H1 (cell line): ENCODE measurements at regions not wholly inside any gene's neighbourhood (a gene's known extent, or its start where the extent isn't known, plus 50 kb on each side); places are given as distances from the start of the nearest gene placed in this dataset.

ENCODE experiments used
- CTCF ChIA-PET: fragments of 300-600 bp; sonication (Branson Sonifier 250); formaldehyde crosslinking; loops from one replicate; lab custom pipeline; 2021; ENCODE audit not compliant: partially characterized antibody; lab: Charles Lee
- POLR2A ChIA-PET: fragments of 300-600 bp; sonication (Branson Sonifier 250); formaldehyde crosslinking; loops from one replicate; lab custom pipeline; 2021; ENCODE audit warnings: inconsistent platforms; ENCODE audit not compliant: partially characterized antibody; lab: Charles Lee
- DNase-seq, 2 experiments: peaks; one replicate each; pipeline versions ENCODE4 v3.0.0 to v3.0.0-alpha.2; 2010 to 2022; ENCODE audit warnings: low spot score in 2 of 2, low read depth in 1 of 2, mixed read lengths in 1 of 2
- FAIRE-seq: peaks from 2 replicates; lab custom pipeline; 2011; peaks lifted over from hg19 to GRCh38; lab: Jason Lieb, UNC
- H2AFZ ChIP-seq: 2 replicates; pipeline ENCODE4 v1.8.1; 2012; ENCODE audit warnings: low read length, inconsistent platforms
- H2AK5ac ChIP-seq: 2 replicates; pipeline ENCODE4 v1.6.1; 2013; ENCODE audit warnings: low read depth, low read length
- H2BK120ac ChIP-seq: replicated peaks from 2 replicates; pipeline ENCODE3; 2013; ENCODE audit warnings: low read depth, low read length, inconsistent platforms
- H2BK12ac ChIP-seq: 2 replicates; pipeline ENCODE4 v1.6.1; 2013; ENCODE audit warnings: low read depth, low read length
- H2BK15ac ChIP-seq: 2 replicates; pipeline ENCODE4 v1.6.1; 2013; ENCODE audit warnings: low read length
- H2BK20ac ChIP-seq: 2 replicates; pipeline ENCODE4 v1.6.1; 2013; ENCODE audit warnings: low read length
- H2BK5ac ChIP-seq: 2 replicates; pipeline ENCODE4 v1.6.1; 2013; ENCODE audit warnings: low read depth, low read length
- H3K14ac ChIP-seq: 2 replicates; pipeline ENCODE4 v1.6.1; 2013; ENCODE audit warnings: inconsistent platforms; ENCODE audit not compliant: insufficient read length
- H3K18ac ChIP-seq: 2 replicates; pipeline ENCODE4 v1.6.1; 2013; ENCODE audit warnings: low read length; ENCODE audit errors: extremely low read depth
- H3K23ac ChIP-seq: 2 replicates; pipeline ENCODE4 v1.6.1; 2013; ENCODE audit warnings: inconsistent platforms; ENCODE audit not compliant: insufficient read length
- H3K23me2 ChIP-seq: 2 replicates; pipeline ENCODE4 v1.6.1; 2013; ENCODE audit warnings: low read depth, low read length
- H3K27ac ChIP-seq: 2 replicates; pipeline ENCODE4 v1.6.1; 2011; ENCODE audit warnings: low read depth, low read length, inconsistent platforms
- H3K27me3 ChIP-seq, 4 experiments: replicated peaks in 1 of 4; 1 replicate in 1 of 4; 2 replicates in 3 of 4; pipeline versions ENCODE4 v1.6.1 to v1.8.1; 2011 to 2013; ENCODE audit warnings: low read length in 3 of 4, mild to moderate bottlenecking in 3 of 4, inconsistent platforms in 2 of 4, mixed read lengths in 2 of 4, moderate library complexity in 1 of 4; ENCODE audit not compliant: control insufficient read depth in 3 of 4, insufficient read depth in 3 of 4; ENCODE audit errors: extremely low read depth in 1 of 4
- H3K36me3 ChIP-seq, 4 experiments: 2 replicates each; pipeline versions ENCODE4 v1.6.1 to v1.8.1; 2011 to 2013; ENCODE audit warnings: mild to moderate bottlenecking in 4 of 4, low read length in 3 of 4, moderate library complexity in 2 of 4, control low read depth in 1 of 4, inconsistent platforms in 1 of 4; ENCODE audit not compliant: insufficient read depth in 4 of 4, control insufficient read depth in 2 of 4
- H3K4ac ChIP-seq: replicated peaks from 2 replicates; pipeline ENCODE3; 2013; ENCODE audit warnings: low read length, low read depth, mixed read lengths, inconsistent platforms; ENCODE audit not compliant: insufficient read length
- H3K4me1 ChIP-seq, 4 experiments: replicated peaks in 1 of 4; 1 replicate in 1 of 4; 2 replicates in 3 of 4; pipeline versions ENCODE4 v1.6.1 to v1.8.1; 2011 to 2013; ENCODE audit warnings: low read length in 3 of 4, inconsistent platforms in 2 of 4, mixed read lengths in 1 of 4; ENCODE audit not compliant: insufficient read depth in 4 of 4, control insufficient read depth in 3 of 4
- H3K4me2 ChIP-seq, 2 experiments: 2 replicates each; pipeline versions ENCODE4 v1.6.1 to v1.8.1; 2011 to 2013; ENCODE audit warnings: low read depth in 2 of 2, low read length in 2 of 2, control low read depth in 1 of 2, inconsistent platforms in 1 of 2, mild to moderate bottlenecking in 1 of 2; ENCODE audit not compliant: insufficient read depth in 1 of 2
- H3K4me3 ChIP-seq, 4 experiments: fragments of 200-600, 300-600 bp in 1 of 4; sonication (generic), shearing (Covaris generic), sonication (Bioruptor Twin) in 1 of 4; 2 replicates each; pipeline versions ENCODE4 v1.5.1 to v1.8.1; 2011 to 2016; ENCODE audit warnings: low read length in 4 of 4, low read depth in 3 of 4, control low read depth in 2 of 4, inconsistent platforms in 2 of 4, mild to moderate bottlenecking in 2 of 4, mixed read lengths in 1 of 4, moderate library complexity in 1 of 4; ENCODE audit not compliant: insufficient read depth in 2 of 4; ENCODE audit errors: extremely low read depth in 1 of 4
- H3K56ac ChIP-seq: replicated peaks from 2 replicates; pipeline ENCODE3; 2013; ENCODE audit warnings: low read depth, mild to moderate bottlenecking, mixed read lengths, low read length, inconsistent platforms; ENCODE audit not compliant: insufficient read length
- H3K79me1 ChIP-seq: 2 replicates; pipeline ENCODE4 v1.6.1; 2013; ENCODE audit warnings: low read depth, low read length, control low read depth
- H3K79me2 ChIP-seq, 2 experiments: 2 replicates each; pipeline versions ENCODE4 v1.6.1 to v1.8.1; 2012 to 2013; ENCODE audit warnings: low read length in 2 of 2, mild to moderate bottlenecking in 2 of 2, inconsistent platforms in 1 of 2; ENCODE audit not compliant: insufficient read depth in 2 of 2, control insufficient read depth in 1 of 2
- H3K9ac ChIP-seq, 4 experiments: replicated peaks in 1 of 4; 1 replicate in 1 of 4; 2 replicates in 3 of 4; pipeline versions ENCODE4 v1.6.1 to v1.8.1; 2011 to 2013; ENCODE audit warnings: low read depth in 3 of 4, low read length in 3 of 4, control low read depth in 2 of 4, mild to moderate bottlenecking in 2 of 4, moderate library complexity in 2 of 4, inconsistent platforms in 1 of 4; ENCODE audit errors: extremely low read depth in 1 of 4
- H3K9me3 ChIP-seq, 2 experiments: 2 replicates each; pipeline versions ENCODE4 v1.6.1 to v1.8.1; 2012 to 2013; ENCODE audit warnings: mild to moderate bottlenecking in 2 of 2, moderate library complexity in 2 of 2, control low read depth in 1 of 2, inconsistent platforms in 1 of 2, low read depth in 1 of 2, low read length in 1 of 2, mixed read lengths in 1 of 2; ENCODE audit not compliant: insufficient read depth in 2 of 2
- H4K20me1 ChIP-seq, 2 experiments: replicated peaks in 1 of 2; 2 replicates each; pipeline versions ENCODE3 to v1.8.1; 2011 to 2013; ENCODE audit warnings: inconsistent platforms in 2 of 2, low read length in 2 of 2, mild to moderate bottlenecking in 1 of 2; ENCODE audit not compliant: insufficient read depth in 2 of 2, control insufficient read depth in 1 of 2
- H4K5ac ChIP-seq: 2 replicates; pipeline ENCODE4 v1.6.1; 2013; ENCODE audit warnings: low read length, low read depth, mixed read lengths, inconsistent platforms; ENCODE audit not compliant: insufficient read length
- H4K8ac ChIP-seq: 2 replicates; pipeline ENCODE4 v1.8.0; 2013; ENCODE audit warnings: mild to moderate bottlenecking, moderate library complexity, low read length, inconsistent platforms; ENCODE audit not compliant: insufficient read depth; ENCODE audit errors: extremely low read depth
- H4K91ac ChIP-seq: replicated peaks from 2 replicates; pipeline ENCODE3; 2013; ENCODE audit warnings: low read length, mixed read lengths, inconsistent platforms; ENCODE audit not compliant: insufficient read length
- CHD1 ChIP-seq: IDR thresholded peaks from 2 replicates; pipeline ENCODE4 v1.6.1; 2012; ENCODE audit warnings: low read depth, low read length, improper control_type of control experiment
- CTBP2 ChIP-seq: IDR thresholded peaks from 2 replicates; pipeline ENCODE4 v1.7.0; 2011; ENCODE audit warnings: borderline replicate concordance, mild to moderate bottlenecking, moderate library complexity, mixed read lengths, low read length; ENCODE audit not compliant: insufficient read depth, insufficient read length
- E2F6 ChIP-seq: IDR thresholded peaks from 2 replicates; pipeline ENCODE4 v1.6.1; 2012; ENCODE audit warnings: inconsistent platforms
- EP300 ChIP-seq, 2 experiments: IDR thresholded peaks; 1 replicate in 1 of 2; 2 replicates in 1 of 2; pipeline ENCODE4 v1.6.1; 2011 to 2012; ENCODE audit warnings: low read depth in 2 of 2, low read length in 2 of 2, mild to moderate bottlenecking in 2 of 2, borderline replicate concordance in 1 of 2, inconsistent platforms in 1 of 2, moderate library complexity in 1 of 2
- FOSL1 ChIP-seq: IDR thresholded peaks from 2 replicates; pipeline ENCODE4 v1.6.1; 2011; ENCODE audit warnings: mild to moderate bottlenecking, low read depth, low read length, moderate library complexity; ENCODE audit not compliant: insufficient read depth
- GABPA ChIP-seq: IDR thresholded peaks from 2 replicates; pipeline ENCODE4 v1.6.1; 2011; ENCODE audit warnings: mild to moderate bottlenecking, low read length, moderate library complexity, borderline replicate concordance; ENCODE audit not compliant: insufficient read depth
- KDM1A ChIP-seq: fragments of 200-600, 300-600 bp; sonication (generic); IDR thresholded peaks from 2 replicates; pipeline ENCODE4 v1.7.1; 2016; ENCODE audit warnings: mild to moderate bottlenecking, low read length, borderline replicate concordance
- MAFK ChIP-seq: IDR thresholded peaks from 2 replicates; pipeline ENCODE4 v1.6.1; 2012; ENCODE audit warnings: low read depth, mild to moderate bottlenecking, improper control_type of control experiment, low read length
- RBBP5 ChIP-seq: IDR thresholded peaks from 2 replicates; pipeline ENCODE4 v1.7.1; 2012; ENCODE audit warnings: low read depth, mild to moderate bottlenecking, inconsistent platforms, low read length, moderate library complexity, borderline replicate concordance
- RNF2 ChIP-seq: fragments of 200-900, 300-1000 bp; sonication (generic); IDR thresholded peaks from 2 replicates; pipeline ENCODE4 v1.7.1; 2016; ENCODE audit warnings: borderline replicate concordance, low read depth, mild to moderate bottlenecking, antibody characterized with exemption, low read length; ENCODE audit not compliant: poor library complexity, severe bottlenecking; ENCODE audit errors: missing control alignments
- SIN3A ChIP-seq, 2 experiments: IDR thresholded peaks in 1 of 2; conservative IDR thresholded peaks in 1 of 2; 2 replicates each; pipeline ENCODE4 v1.6.1; 2011 to 2012; ENCODE audit warnings: low read length in 2 of 2, improper control_type of control experiment in 1 of 2, low read depth in 1 of 2, mild to moderate bottlenecking in 1 of 2
- SIRT6 ChIP-seq: IDR thresholded peaks from one replicate; pipeline ENCODE4 v1.7.1; 2012; ENCODE audit warnings: low read length, inconsistent platforms
- SUZ12 ChIP-seq: fragments of 200-600 bp; sonication (generic); IDR thresholded peaks from 2 replicates; pipeline ENCODE4 v1.6.1; 2012; ENCODE audit warnings: mild to moderate bottlenecking, inconsistent platforms, low read length, moderate library complexity, mixed read lengths
- TCF12 ChIP-seq: IDR thresholded peaks from 2 replicates; pipeline ENCODE4 v1.6.1; 2011; ENCODE audit warnings: low read depth, mild to moderate bottlenecking, low read length

- Histone ChIP-seq H2AFZ (no peak overlapping the region), H2BK20ac (no peak overlapping the region), H3K4me3 (no peak overlapping the region), H4K8ac (no peak overlapping the region), H4K20me1 (no peaks in the 10 kb centered on the region), H3K79me2 (no peaks in the 10 kb centered on the region), H3K18ac (no peak overlapping the region), H4K91ac (no peak overlapping the region), H3K4me2 (no peak overlapping the region), H3K23me2 (no peaks in the 10 kb centered on the region; the same call in 1 of the 2 replicates), H3K23ac (no peak overlapping the region), H3K56ac (no peak overlapping the region), H3K4me1 (no peaks in the 10 kb centered on the region), H2BK12ac (no peak overlapping the region), H2BK5ac (no peak overlapping the region), H4K5ac (no peak overlapping the region), H2AK5ac (no peak overlapping the region), H3K14ac (no peak overlapping the region), H3K27me3 (no peaks in the 10 kb centered on the region), H3K36me3 (no peaks in the 10 kb centered on the region), H3K79me1 (no peaks in the 10 kb centered on the region), H2BK120ac (no peak overlapping the region), H3K9me3 (no peaks in the 10 kb centered on the region), H2BK15ac (no peak overlapping the region), H3K4ac (no peak overlapping the region), H3K9ac (no peak overlapping the region), H3K27ac (no peak overlapping the region)
- POLR2A ChIA-PET, result no interaction called here
- FAIRE-seq (peak; percentile 24), DNase-seq (no peak)
- CTCF ChIA-PET, result interaction anchor here (0.7 to 1.3 kb wide), 2 partner anchors 140 to 166 kb away, joined by 3 to 4 read pairs; no protein-coding TSS in a partner anchor
- TF ChIP-seq FOSL1, result no peak
- TF ChIP-seq CHD1, result no peak
- TF ChIP-seq TCF12, result no peak
- TF ChIP-seq SIRT6, result no peak
- no peak for TF ChIP-seq RNF2
- no peak for TF ChIP-seq EP300 (IDR thresholded peaks at IDR 0.05; ENCODE audit: borderline replicate concordance in 1 of 2, low read depth in 2 of 2, low read length in 2 of 2)
- no peak for TF ChIP-seq E2F6
- TF ChIP-seq RBBP5, result no peak
- no peak for TF ChIP-seq SIN3A (conservative IDR thresholded peaks at IDR 0.05 in 1 of 2, IDR thresholded peaks at IDR 0.05 in 1 of 2; ENCODE audit: low read depth in 1 of 2, low read length in 2 of 2)
- TF ChIP-seq KDM1A, result no peak
- TF ChIP-seq GABPA, result no peak
- TF ChIP-seq MAFK, result no peak
- TF ChIP-seq SUZ12, result no peak
- no peak for TF ChIP-seq CTBP2
These were observed 180.1 kb upstream of the MKLN1 start for GRCh38 chr7:131147604-131148003.
